Mesendoderm (in vitro differentiated cells): ENCODE measurements at regions not wholly inside any gene's neighbourhood (a gene's known extent, or its start where the extent isn't known, plus 50 kb on each side); places are given as distances from the start of the nearest gene placed in this dataset.

Experiments
- DNase-seq: peaks from one replicate; pipeline ENCODE4 v3.0.0; 2013
- H2AK5ac ChIP-seq: 2 replicates; pipeline ENCODE4 v1.6.1; 2013; ENCODE audit warnings: low read length, inconsistent platforms
- H2BK120ac ChIP-seq: 2 replicates; pipeline ENCODE4 v1.6.1; 2013; ENCODE audit warnings: low read depth, mild to moderate bottlenecking, low read length, moderate library complexity, mixed read lengths
- H2BK15ac ChIP-seq: replicated peaks from 2 replicates; pipeline ENCODE4 v1.6.1; 2013; ENCODE audit warnings: low read depth, mild to moderate bottlenecking, moderate library complexity
- H2BK5ac ChIP-seq: 2 replicates; pipeline ENCODE4 v1.6.1; 2013; ENCODE audit warnings: low read length, inconsistent platforms
- H3K18ac ChIP-seq: 2 replicates; pipeline ENCODE4 v1.6.1; 2013; ENCODE audit warnings: mild to moderate bottlenecking, low read length, mixed read lengths
- H3K23ac ChIP-seq: one replicate; pipeline ENCODE4 v1.6.1; 2013; ENCODE audit warnings: low read length
- H3K27ac ChIP-seq: 2 replicates; pipeline ENCODE4 v1.5.1; 2013; ENCODE audit warnings: low read depth, mild to moderate bottlenecking, inconsistent platforms, low read length, moderate library complexity
- H3K27me3 ChIP-seq: 2 replicates; pipeline ENCODE4 v1.6.1; 2013; ENCODE audit warnings: low read length, control low read depth, mild to moderate bottlenecking, inconsistent platforms; ENCODE audit not compliant: insufficient read depth, poor library complexity
- H3K36me3 ChIP-seq: 2 replicates; pipeline ENCODE4 v1.6.1; 2013; ENCODE audit warnings: low read length, inconsistent platforms; ENCODE audit not compliant: control insufficient read depth, insufficient read depth
- H3K4ac ChIP-seq: one replicate; pipeline ENCODE4 v1.6.1; 2013; ENCODE audit warnings: low read depth, mild to moderate bottlenecking, low read length, moderate library complexity
- H3K4me1 ChIP-seq: 2 replicates; pipeline ENCODE4 v1.6.1; 2013; ENCODE audit warnings: low read depth, low read length, inconsistent platforms; ENCODE audit not compliant: control insufficient read depth
- H3K4me2 ChIP-seq: 2 replicates; pipeline ENCODE4 v1.6.1; 2013; ENCODE audit warnings: low read length
- H3K4me3 ChIP-seq: 2 replicates; pipeline ENCODE4 v1.5.1; 2013; ENCODE audit warnings: mild to moderate bottlenecking, low read length
- H3K56ac ChIP-seq: one replicate; pipeline ENCODE4 v1.6.1; 2013; ENCODE audit warnings: low read length
- H3K79me1 ChIP-seq: 2 replicates; pipeline ENCODE4 v1.6.1; 2013; ENCODE audit warnings: low read length, inconsistent platforms
- H3K79me2 ChIP-seq: 2 replicates; pipeline ENCODE4 v1.6.1; 2013; ENCODE audit warnings: mild to moderate bottlenecking, low read length; ENCODE audit not compliant: control insufficient read depth, insufficient read depth
- H3K9ac ChIP-seq: 2 replicates; pipeline ENCODE4 v1.6.1; 2013; ENCODE audit warnings: low read length, inconsistent platforms
- H4K5ac ChIP-seq: one replicate; pipeline ENCODE4 v1.6.1; 2013; ENCODE audit warnings: low read length
- H4K8ac ChIP-seq: one replicate; pipeline ENCODE4 v1.6.1; 2013; ENCODE audit warnings: low read depth, mild to moderate bottlenecking, control low read depth, low read length, moderate library complexity
- WGBS: extraction: QIAGEN DNeasy Blood & Tissue Kit; methylation state at CpG from one replicate; pipeline ENCODE4 v1.1.7; 2013; ENCODE audit warnings: low lambda C conversion rate, missing lambda C conversion rate; ENCODE audit not compliant: insufficient coverage; ENCODE audit errors: extremely low coverage; 5-methylcytosine and 5-hydroxymethylcytosine counted together

DNA sequence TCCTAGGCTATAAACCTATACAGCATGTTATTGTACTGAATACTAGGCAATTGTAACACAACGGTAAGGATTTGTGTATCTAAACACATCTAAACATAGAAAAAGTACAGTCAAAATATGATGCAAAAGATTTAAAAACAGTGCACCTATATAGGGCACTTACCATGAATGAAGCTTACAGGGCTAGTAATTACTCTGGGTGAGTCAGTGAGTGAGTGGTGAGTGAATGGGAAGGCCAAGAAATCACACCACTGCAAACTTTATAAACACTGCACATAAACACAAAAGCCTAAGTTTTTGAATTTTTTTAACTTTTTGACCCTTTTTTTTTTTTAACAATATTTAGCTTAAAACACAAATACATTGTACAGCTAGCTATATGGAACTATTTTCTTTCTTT, 204.7 kb upstream of the CTNNB1 start:
- H2BK120ac ChIP-seq, result no peak overlapping the region
- no peaks in the 10 kb centered on the region for H3K36me3 ChIP-seq
- no peak overlapping the region for H2BK15ac ChIP-seq
- H2BK5ac ChIP-seq, result no peak overlapping the region
- H3K56ac ChIP-seq, result no peak overlapping the region
- H3K4ac ChIP-seq, result no peak overlapping the region
- WGBS, result no CpG with 5 or more reads among the region's 1 CpG
- H3K9ac ChIP-seq, result no peak overlapping the region
- DNase-seq, result no peak
- no peaks in the 10 kb centered on the region for H3K27me3 ChIP-seq
- H4K8ac ChIP-seq, result no peak overlapping the region
- H4K5ac ChIP-seq, result no peak overlapping the region
- no peak overlapping the region for H3K23ac ChIP-seq
- H2AK5ac ChIP-seq, result no peak overlapping the region
- H3K4me2 ChIP-seq, result no peak overlapping the region
- H3K18ac ChIP-seq, result no peak overlapping the region
- no peak overlapping the region for H3K27ac ChIP-seq
- H3K4me3 ChIP-seq, result no peak overlapping the region
- no peaks in the 10 kb centered on the region for H3K79me2 ChIP-seq
- no peaks in the 10 kb centered on the region for H3K79me1 ChIP-seq
- H3K4me1 ChIP-seq, result peaks cover 5% of the 10 kb centered on the region

DNA sequence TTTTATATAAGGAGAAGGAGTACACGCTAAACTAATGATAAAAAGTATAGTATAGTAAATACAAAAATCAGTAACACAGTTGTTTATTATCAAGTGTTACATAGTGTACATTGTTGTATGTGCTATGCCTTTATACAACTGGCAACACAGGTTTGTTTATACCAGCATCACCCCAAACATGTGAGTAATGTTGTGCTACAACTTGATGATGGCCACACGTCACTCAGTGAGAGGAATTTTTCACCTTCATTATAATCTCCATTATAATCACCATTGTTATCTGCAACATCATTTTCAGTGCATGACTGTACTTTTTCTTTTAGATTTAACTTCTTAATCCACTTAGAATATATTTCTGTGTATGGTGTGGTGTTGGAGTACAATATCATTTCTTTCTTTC, 204.0 kb upstream of the CTNNB1 start:
- H2BK120ac ChIP-seq, result no peak overlapping the region
- no peaks in the 10 kb centered on the region for H3K79me2 ChIP-seq
- H3K18ac ChIP-seq, result no peak overlapping the region
- no peak overlapping the region for H3K27ac ChIP-seq
- H3K4me2 ChIP-seq, result no peak overlapping the region
- H3K36me3 ChIP-seq, result no peaks in the 10 kb centered on the region
- H3K4me1 ChIP-seq, result peaks cover 5% of the 10 kb centered on the region
- no peak overlapping the region for H2BK15ac ChIP-seq
- no peak overlapping the region for H4K5ac ChIP-seq
- no peak overlapping the region for H2BK5ac ChIP-seq
- WGBS, result no CpG with 5 or more reads among the region's 2 CpGs
- no peaks in the 10 kb centered on the region for H3K27me3 ChIP-seq
- no peak overlapping the region for H3K4ac ChIP-seq
- H3K79me1 ChIP-seq, result no peaks in the 10 kb centered on the region
- DNase-seq, result no peak
- no peak overlapping the region for H3K4me3 ChIP-seq
- H3K56ac ChIP-seq, result no peak overlapping the region
- no peak overlapping the region for H3K9ac ChIP-seq
- no peak overlapping the region for H2AK5ac ChIP-seq
- H4K8ac ChIP-seq, result no peak overlapping the region
- no peak overlapping the region for H3K23ac ChIP-seq

DNA sequence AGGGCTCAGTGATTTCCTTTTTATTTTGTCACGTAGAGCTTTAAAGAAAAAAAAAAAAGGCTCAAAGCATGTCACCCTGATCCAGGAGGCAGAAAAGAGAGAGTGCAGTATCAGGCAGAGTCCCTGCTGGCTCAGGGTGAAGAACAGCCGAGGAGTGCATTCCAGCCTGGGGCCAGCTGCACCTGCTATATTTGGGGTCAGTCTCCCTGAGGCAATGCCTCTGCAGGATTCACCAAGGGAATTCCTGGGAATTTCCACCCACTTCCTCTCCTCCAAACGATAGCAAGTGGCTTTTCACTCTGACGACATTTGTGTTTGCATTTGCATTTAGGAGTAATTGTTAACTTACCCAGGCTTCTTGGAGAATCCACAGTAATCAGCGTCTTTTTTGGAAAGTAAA, 202.9 kb upstream of the CTNNB1 start:
- H3K4ac ChIP-seq, result no peak overlapping the region
- H2BK5ac ChIP-seq, result no peak overlapping the region
- H2BK120ac ChIP-seq, result no peak overlapping the region
- H3K4me2 ChIP-seq, result no peak overlapping the region
- DNase-seq, result peak; percentile 81
- WGBS, result no CpG with 5 or more reads among the region's 5 CpGs
- H3K27me3 ChIP-seq, result no peaks in the 10 kb centered on the region
- no peak overlapping the region for H3K27ac ChIP-seq
- no peaks in the 10 kb centered on the region for H3K79me1 ChIP-seq
- H3K9ac ChIP-seq, result no peak overlapping the region
- H4K5ac ChIP-seq, result no peak overlapping the region
- H3K36me3 ChIP-seq, result no peaks in the 10 kb centered on the region
- H4K8ac ChIP-seq, result no peak overlapping the region
- no peak overlapping the region for H3K56ac ChIP-seq
- no peaks in the 10 kb centered on the region for H3K79me2 ChIP-seq
- no peak overlapping the region for H2AK5ac ChIP-seq
- peaks cover 8% of the 10 kb centered on the region for H3K4me1 ChIP-seq
- H3K18ac ChIP-seq, result no peak overlapping the region
- no peak overlapping the region for H2BK15ac ChIP-seq
- no peak overlapping the region for H3K4me3 ChIP-seq
- no peak overlapping the region for H3K23ac ChIP-seq

GRCh38 chr3:40996827-40997710, 202.2 kb upstream of the CTNNB1 start:
- no peak overlapping the region for H3K23ac ChIP-seq
- H3K56ac ChIP-seq, result peak overlapping the region; percentile 70
- H3K4me3 ChIP-seq, result no peak overlapping the region
- H3K79me1 ChIP-seq, result no peaks in the 10 kb centered on the region
- no peak overlapping the region for H3K4me2 ChIP-seq
- H3K36me3 ChIP-seq, result no peaks in the 10 kb centered on the region
- H3K27ac ChIP-seq, result peak overlapping the region; percentile 78
- H3K4me1 ChIP-seq, result peaks cover 8% of the 10 kb centered on the region
- H2BK120ac ChIP-seq, result no peak overlapping the region
- no peaks in the 10 kb centered on the region for H3K27me3 ChIP-seq
- H3K79me2 ChIP-seq, result no peaks in the 10 kb centered on the region
- H2BK15ac ChIP-seq, result no peak overlapping the region
- peak overlapping the region; percentile 28 for H2BK5ac ChIP-seq
- no peak overlapping the region for H2AK5ac ChIP-seq
- no peak overlapping the region for H4K5ac ChIP-seq
- H3K9ac ChIP-seq, result no peak overlapping the region
- no peak overlapping the region for H3K4ac ChIP-seq
- DNase-seq, result peak; percentile 85
- H3K18ac ChIP-seq, result peak overlapping the region; percentile 39
- no peak overlapping the region for H4K8ac ChIP-seq
- no CpG with 5 or more reads among the region's 6 CpGs for WGBS

- H3K4ac ChIP-seq, result no peak overlapping the region
- H3K36me3 ChIP-seq, result no peaks in the 10 kb centered on the region
- H3K56ac ChIP-seq, result no peak overlapping the region
- WGBS, result no CpG with 5 or more reads among the region's 15 CpGs
- H2BK5ac ChIP-seq, result no peak overlapping the region
- H3K27ac ChIP-seq, result peak overlapping the region; percentile 26
- no peak overlapping the region for H3K4me3 ChIP-seq
- no peaks in the 10 kb centered on the region for H3K79me1 ChIP-seq
- peaks cover 8% of the 10 kb centered on the region for H3K4me1 ChIP-seq
- H3K9ac ChIP-seq, result no peak overlapping the region
- H3K23ac ChIP-seq, result no peak overlapping the region
- no peak overlapping the region for H2BK15ac ChIP-seq
- no peak overlapping the region for H2BK120ac ChIP-seq
- no peaks in the 10 kb centered on the region for H3K27me3 ChIP-seq
- no peak overlapping the region for H3K4me2 ChIP-seq
- no peak overlapping the region for H4K5ac ChIP-seq
- no peak overlapping the region for H4K8ac ChIP-seq
- DNase-seq, result no peak
- no peaks in the 10 kb centered on the region for H3K79me2 ChIP-seq
- no peak overlapping the region for H2AK5ac ChIP-seq
- peak overlapping the region; percentile 30 for H3K18ac ChIP-seq
Observed at GRCh38 chr3:40997711-40998519, 201.4 kb upstream of the CTNNB1 start.
